GM23338 (cell line): ENCODE measurements at regions not wholly inside any gene's neighbourhood (a gene's known extent, or its start where the extent isn't known, plus 50 kb on each side); places are given as distances from the start of the nearest gene placed in this dataset.
A peak's percentile ranks its signal among the peaks of the same experiment; 100 is the strongest.

Experiments used
- ATAC-seq: fragments of 200-7000 bp; cut with Tn5 transposase; 3 replicates; pipeline ENCODE4 v1.9.1; 2020
- DNase-seq: peaks from one replicate; pipeline ENCODE4 v3.0.0-alpha.2; 2015; ENCODE audit warnings: low spot score
- H2AFZ ChIP-seq: fragments of 200-600 bp; sonication (generic); 2 replicates; pipeline ENCODE4 v1.8.0; 2016; ENCODE audit warnings: antibody characterized with exemption, mild to moderate bottlenecking, moderate library complexity
- H3F3A ChIP-seq: fragments of 200-600 bp; sonication (generic); replicated peaks from 2 replicates; pipeline ENCODE4 v1.8.0; 2017; ENCODE audit warnings: antibody characterized with exemption, mixed run types, low read depth
- H3K27ac ChIP-seq: fragments of 200-600 bp; sonication (generic); 2 replicates; pipeline ENCODE4 v1.6.1; 2016; ENCODE audit warnings: low read depth
- H3K27me3 ChIP-seq: fragments of 200-600 bp; sonication (generic); 2 replicates; pipeline ENCODE4 v1.8.0; 2016; ENCODE audit warnings: mild to moderate bottlenecking, mixed run types, moderate library complexity; ENCODE audit not compliant: insufficient read depth
- H3K36me3 ChIP-seq: fragments of 200-600 bp; sonication (generic); 2 replicates; pipeline ENCODE4 v1.8.0; 2016; ENCODE audit warnings: mild to moderate bottlenecking; ENCODE audit not compliant: insufficient read depth
- H3K4me1 ChIP-seq: fragments of 200-600 bp; sonication (generic); 2 replicates; pipeline ENCODE4 v1.8.0; 2016; ENCODE audit warnings: mild to moderate bottlenecking, moderate library complexity; ENCODE audit not compliant: insufficient read depth
- H3K4me2 ChIP-seq: fragments of 200-600 bp; sonication (generic); 2 replicates; pipeline ENCODE4 v1.7.1; 2017; ENCODE audit warnings: mixed run types
- H3K4me3 ChIP-seq: fragments of 200-600 bp; sonication (generic); 2 replicates; pipeline ENCODE4 v1.6.1; 2016; ENCODE audit warnings: mixed run types
- H3K79me2 ChIP-seq: fragments of 200-600 bp; sonication (generic); replicated peaks from 2 replicates; pipeline ENCODE4 v1.8.0; 2017; ENCODE audit warnings: mild to moderate bottlenecking; ENCODE audit not compliant: insufficient read depth
- H3K9me2 ChIP-seq: fragments of 200-600 bp; sonication (generic); 2 replicates; pipeline ENCODE4 v1.8.0; 2017; ENCODE audit not compliant: insufficient read depth
- H4K20me1 ChIP-seq: fragments of 200-600 bp; sonication (generic); replicated peaks from 2 replicates; pipeline ENCODE4 v1.8.0; 2017; ENCODE audit warnings: mild to moderate bottlenecking; ENCODE audit not compliant: insufficient read depth
- H3K27ac Mint-ChIP-seq: 2 replicates; pipeline ENCODE4 v1.8.0; 2020; ENCODE audit warnings: inconsistent platforms, mild to moderate bottlenecking, moderate library complexity, mixed read lengths
- H3K27me3 Mint-ChIP-seq: 3 replicates; pipeline ENCODE4 v1.8.0; 2022; ENCODE audit warnings: low read depth, mild to moderate bottlenecking, moderate library complexity, mixed read lengths, inconsistent platforms; ENCODE audit not compliant: insufficient read depth, poor library complexity
- H3K36me3 Mint-ChIP-seq: 3 replicates; pipeline ENCODE4 v1.8.0; 2021; ENCODE audit warnings: low read depth, mild to moderate bottlenecking, inconsistent platforms, moderate library complexity, mixed read lengths
- H3K4me1 Mint-ChIP-seq: 3 replicates; pipeline ENCODE4 v1.8.0; 2020; ENCODE audit warnings: mild to moderate bottlenecking, inconsistent platforms, mixed read lengths
- H3K4me3 Mint-ChIP-seq: 3 replicates; pipeline ENCODE4 v1.8.0; 2021; ENCODE audit warnings: moderate library complexity, mild to moderate bottlenecking, inconsistent platforms, mixed read lengths
- H3K9me3 Mint-ChIP-seq: 3 replicates; pipeline ENCODE4 v1.8.0; 2020; ENCODE audit warnings: moderate library complexity, mild to moderate bottlenecking, inconsistent platforms, mixed read lengths
- CREB1 ChIP-seq: fragments of 250-450 bp; sonication (Bioruptor Pico); IDR thresholded peaks from 2 replicates; pipeline ENCODE4 v1.5.0; 2020; ENCODE audit warnings: low read depth, mild to moderate bottlenecking, moderate library complexity
- EZH2 ChIP-seq: fragments of 200-600 bp; sonication (generic); IDR thresholded peaks from one replicate; pipeline ENCODE4 v1.8.0; 2017; ENCODE audit warnings: antibody characterized with exemption, mild to moderate bottlenecking, low read depth; ENCODE audit not compliant: unreplicated experiment
- EZH2phosphoT487 ChIP-seq: fragments of 200-600 bp; sonication (generic); IDR thresholded peaks from one replicate; pipeline ENCODE4 v1.8.1; 2018; ENCODE audit warnings: antibody characterized with exemption; ENCODE audit not compliant: unreplicated experiment
- JUNB ChIP-seq: IDR thresholded peaks from one replicate; pipeline ENCODE4 v1.6.1; 2016; ENCODE audit warnings: antibody characterized with exemption; ENCODE audit not compliant: unreplicated experiment
- NANOG ChIP-seq: IDR thresholded peaks from 2 replicates; pipeline ENCODE4 v1.6.1; 2016; ENCODE audit warnings: antibody characterized with exemption, borderline replicate concordance
- POLR2AphosphoS5 ChIP-seq: IDR thresholded peaks from 2 replicates; pipeline ENCODE4 v1.6.1; 2016; ENCODE audit warnings: antibody characterized with exemption, low read depth
- REST ChIP-seq: IDR thresholded peaks from one replicate; pipeline ENCODE4 v1.6.1; 2018; ENCODE audit warnings: antibody characterized with exemption; ENCODE audit not compliant: unreplicated experiment
- STAT1 ChIP-seq: IDR thresholded peaks from one replicate; pipeline ENCODE4 v1.6.1; 2016; ENCODE audit warnings: antibody characterized with exemption; ENCODE audit not compliant: unreplicated experiment
- ZNF114 ChIP-seq: fragments of 250-450 bp; sonication (Bioruptor Pico); IDR thresholded peaks from 2 replicates; pipeline ENCODE4 v1.5.0; 2020; ENCODE audit warnings: mild to moderate bottlenecking, moderate library complexity
- ZNF331 ChIP-seq: fragments of 250-450 bp; sonication (Bioruptor Pico); IDR thresholded peaks from 2 replicates; pipeline ENCODE4 v1.5.0; 2020; ENCODE audit warnings: low read depth, mild to moderate bottlenecking, moderate library complexity
- TF ChIP-seq, protein P1 (sequence below): IDR thresholded peaks from 2 replicates; pipeline ENCODE4 v1.6.1; 2016; ENCODE audit warnings: antibody characterized with exemption
- TF ChIP-seq, protein P2 (sequence below), 2 experiments: fragments of 200-600 bp in 1 of 2; sonication (generic) in 1 of 2; conservative IDR thresholded peaks; 2 replicates each; pipeline versions ENCODE4 v1.5.1 to v1.6.1; 2016 to 2017; ENCODE audit warnings: antibody characterized with exemption in 2 of 2, low read depth in 2 of 2, mild to moderate bottlenecking in 2 of 2, moderate library complexity in 1 of 2
- TF ChIP-seq, protein P3 (sequence below): fragments of 250-450 bp; sonication (Bioruptor Pico); IDR thresholded peaks from 2 replicates; pipeline ENCODE4 v1.5.0; 2020; ENCODE audit warnings: mild to moderate bottlenecking, moderate library complexity

DNA sequence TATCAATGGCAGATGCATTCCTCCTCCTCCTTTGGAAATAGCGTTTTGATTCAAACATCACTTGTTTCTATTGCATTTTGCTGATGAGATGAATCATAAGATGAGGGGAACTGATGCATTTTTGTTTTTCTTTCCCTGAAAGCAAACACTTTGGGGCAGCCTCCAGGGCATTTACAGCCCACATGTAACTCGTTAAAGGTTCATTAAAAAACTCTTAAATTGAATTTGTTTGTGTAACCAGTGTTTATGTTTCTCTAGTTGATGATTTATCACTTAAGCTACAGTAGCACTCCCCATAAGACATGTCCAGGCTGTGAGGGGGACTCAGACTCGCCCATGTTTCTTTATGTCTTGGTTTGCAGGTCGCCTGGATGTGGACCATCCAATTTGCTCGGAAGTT, 246.1 kb upstream of the ANKH start:
- no peak overlapping the region for H3K4me2 ChIP-seq
- peak overlapping the region; percentile 6; the same call in 1 of the 2 replicates for H2AFZ ChIP-seq
- H3K4me1 ChIP-seq, result no peaks in the 10 kb centered on the region
- H4K20me1 ChIP-seq, result no peaks in the 10 kb centered on the region
- Mint-ChIP-seq H3K27me3 (no peaks in the 10 kb centered on the region), H3K9me3 (peaks cover 10% of the 10 kb centered on the region), H3K4me3 (no peak overlapping the region), H3K27ac (no peak overlapping the region), H3K36me3 (peaks cover 9% of the 10 kb centered on the region; the same call in 2 of the 3 replicates), H3K4me1 (no peaks in the 10 kb centered on the region)
- no peaks in the 10 kb centered on the region for H3F3A ChIP-seq
- H3K27me3 ChIP-seq, result no peaks in the 10 kb centered on the region
- TF ChIP-seq, protein P1, sequence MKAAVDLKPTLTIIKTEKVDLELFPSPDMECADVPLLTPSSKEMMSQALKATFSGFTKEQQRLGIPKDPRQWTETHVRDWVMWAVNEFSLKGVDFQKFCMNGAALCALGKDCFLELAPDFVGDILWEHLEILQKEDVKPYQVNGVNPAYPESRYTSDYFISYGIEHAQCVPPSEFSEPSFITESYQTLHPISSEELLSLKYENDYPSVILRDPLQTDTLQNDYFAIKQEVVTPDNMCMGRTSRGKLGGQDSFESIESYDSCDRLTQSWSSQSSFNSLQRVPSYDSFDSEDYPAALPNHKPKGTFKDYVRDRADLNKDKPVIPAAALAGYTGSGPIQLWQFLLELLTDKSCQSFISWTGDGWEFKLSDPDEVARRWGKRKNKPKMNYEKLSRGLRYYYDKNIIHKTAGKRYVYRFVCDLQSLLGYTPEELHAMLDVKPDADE, result no peak
- no peak for TF ChIP-seq STAT1
- TF ChIP-seq ZNF331 (CRISPR knock-in tag), result no peak
- TF ChIP-seq REST, result no peak
- TF ChIP-seq JUNB, result no peak
- no peak for TF ChIP-seq CREB1 (CRISPR knock-in tag)
- TF ChIP-seq EZH2phosphoT487, result no peak
- TF ChIP-seq NANOG, result no peak
- TF ChIP-seq, protein P2, sequence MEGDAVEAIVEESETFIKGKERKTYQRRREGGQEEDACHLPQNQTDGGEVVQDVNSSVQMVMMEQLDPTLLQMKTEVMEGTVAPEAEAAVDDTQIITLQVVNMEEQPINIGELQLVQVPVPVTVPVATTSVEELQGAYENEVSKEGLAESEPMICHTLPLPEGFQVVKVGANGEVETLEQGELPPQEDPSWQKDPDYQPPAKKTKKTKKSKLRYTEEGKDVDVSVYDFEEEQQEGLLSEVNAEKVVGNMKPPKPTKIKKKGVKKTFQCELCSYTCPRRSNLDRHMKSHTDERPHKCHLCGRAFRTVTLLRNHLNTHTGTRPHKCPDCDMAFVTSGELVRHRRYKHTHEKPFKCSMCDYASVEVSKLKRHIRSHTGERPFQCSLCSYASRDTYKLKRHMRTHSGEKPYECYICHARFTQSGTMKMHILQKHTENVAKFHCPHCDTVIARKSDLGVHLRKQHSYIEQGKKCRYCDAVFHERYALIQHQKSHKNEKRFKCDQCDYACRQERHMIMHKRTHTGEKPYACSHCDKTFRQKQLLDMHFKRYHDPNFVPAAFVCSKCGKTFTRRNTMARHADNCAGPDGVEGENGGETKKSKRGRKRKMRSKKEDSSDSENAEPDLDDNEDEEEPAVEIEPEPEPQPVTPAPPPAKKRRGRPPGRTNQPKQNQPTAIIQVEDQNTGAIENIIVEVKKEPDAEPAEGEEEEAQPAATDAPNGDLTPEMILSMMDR (conservative IDR thresholded peaks at IDR 0.05; ENCODE audit: low read depth in 2 of 2), result no peak
- TF ChIP-seq, protein P3, sequence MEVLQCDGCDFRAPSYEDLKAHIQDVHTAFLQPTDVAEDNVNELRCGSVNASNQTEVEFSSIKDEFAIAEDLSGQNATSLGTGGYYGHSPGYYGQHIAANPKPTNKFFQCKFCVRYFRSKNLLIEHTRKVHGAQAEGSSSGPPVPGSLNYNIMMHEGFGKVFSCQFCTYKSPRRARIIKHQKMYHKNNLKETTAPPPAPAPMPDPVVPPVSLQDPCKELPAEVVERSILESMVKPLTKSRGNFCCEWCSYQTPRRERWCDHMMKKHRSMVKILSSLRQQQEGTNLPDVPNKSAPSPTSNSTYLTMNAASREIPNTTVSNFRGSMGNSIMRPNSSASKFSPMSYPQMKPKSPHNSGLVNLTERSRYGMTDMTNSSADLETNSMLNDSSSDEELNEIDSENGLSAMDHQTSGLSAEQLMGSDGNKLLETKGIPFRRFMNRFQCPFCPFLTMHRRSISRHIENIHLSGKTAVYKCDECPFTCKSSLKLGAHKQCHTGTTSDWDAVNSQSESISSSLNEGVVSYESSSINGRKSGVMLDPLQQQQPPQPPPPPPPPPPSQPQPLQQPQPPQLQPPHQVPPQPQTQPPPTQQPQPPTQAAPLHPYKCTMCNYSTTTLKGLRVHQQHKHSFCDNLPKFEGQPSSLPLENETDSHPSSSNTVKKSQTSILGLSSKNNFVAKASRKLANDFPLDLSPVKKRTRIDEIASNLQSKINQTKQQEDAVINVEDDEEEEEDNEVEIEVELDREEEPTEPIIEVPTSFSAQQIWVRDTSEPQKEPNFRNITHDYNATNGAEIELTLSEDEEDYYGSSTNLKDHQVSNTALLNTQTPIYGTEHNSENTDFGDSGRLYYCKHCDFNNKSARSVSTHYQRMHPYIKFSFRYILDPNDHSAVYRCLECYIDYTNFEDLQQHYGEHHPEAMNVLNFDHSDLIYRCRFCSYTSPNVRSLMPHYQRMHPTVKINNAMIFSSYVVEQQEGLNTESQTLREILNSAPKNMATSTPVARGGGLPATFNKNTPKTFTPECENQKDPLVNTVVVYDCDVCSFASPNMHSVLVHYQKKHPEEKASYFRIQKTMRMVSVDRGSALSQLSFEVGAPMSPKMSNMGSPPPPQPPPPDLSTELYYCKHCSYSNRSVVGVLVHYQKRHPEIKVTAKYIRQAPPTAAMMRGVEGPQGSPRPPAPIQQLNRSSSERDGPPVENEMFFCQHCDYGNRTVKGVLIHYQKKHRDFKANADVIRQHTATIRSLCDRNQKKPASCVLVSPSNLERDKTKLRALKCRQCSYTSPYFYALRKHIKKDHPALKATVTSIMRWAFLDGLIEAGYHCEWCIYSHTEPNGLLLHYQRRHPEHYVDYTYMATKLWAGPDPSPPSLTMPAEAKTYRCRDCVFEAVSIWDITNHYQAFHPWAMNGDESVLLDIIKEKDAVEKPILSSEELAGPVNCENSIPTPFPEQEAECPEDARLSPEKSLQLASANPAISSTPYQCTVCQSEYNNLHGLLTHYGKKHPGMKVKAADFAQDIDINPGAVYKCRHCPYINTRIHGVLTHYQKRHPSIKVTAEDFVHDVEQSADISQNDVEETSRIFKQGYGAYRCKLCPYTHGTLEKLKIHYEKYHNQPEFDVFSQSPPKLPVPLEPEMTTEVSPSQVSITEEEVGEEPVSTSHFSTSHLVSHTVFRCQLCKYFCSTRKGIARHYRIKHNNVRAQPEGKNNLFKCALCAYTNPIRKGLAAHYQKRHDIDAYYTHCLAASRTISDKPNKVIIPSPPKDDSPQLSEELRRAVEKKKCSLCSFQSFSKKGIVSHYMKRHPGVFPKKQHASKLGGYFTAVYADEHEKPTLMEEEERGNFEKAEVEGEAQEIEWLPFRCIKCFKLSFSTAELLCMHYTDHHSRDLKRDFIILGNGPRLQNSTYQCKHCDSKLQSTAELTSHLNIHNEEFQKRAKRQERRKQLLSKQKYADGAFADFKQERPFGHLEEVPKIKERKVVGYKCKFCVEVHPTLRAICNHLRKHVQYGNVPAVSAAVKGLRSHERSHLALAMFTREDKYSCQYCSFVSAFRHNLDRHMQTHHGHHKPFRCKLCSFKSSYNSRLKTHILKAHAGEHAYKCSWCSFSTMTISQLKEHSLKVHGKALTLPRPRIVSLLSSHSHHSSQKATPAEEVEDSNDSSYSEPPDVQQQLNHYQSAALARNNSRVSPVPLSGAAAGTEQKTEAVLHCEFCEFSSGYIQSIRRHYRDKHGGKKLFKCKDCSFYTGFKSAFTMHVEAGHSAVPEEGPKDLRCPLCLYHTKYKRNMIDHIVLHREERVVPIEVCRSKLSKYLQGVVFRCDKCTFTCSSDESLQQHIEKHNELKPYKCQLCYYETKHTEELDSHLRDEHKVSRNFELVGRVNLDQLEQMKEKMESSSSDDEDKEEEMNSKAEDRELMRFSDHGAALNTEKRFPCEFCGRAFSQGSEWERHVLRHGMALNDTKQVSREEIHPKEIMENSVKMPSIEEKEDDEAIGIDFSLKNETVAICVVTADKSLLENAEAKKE (CRISPR knock-in tag), result no peak
- no peak for TF ChIP-seq EZH2
- no peak for TF ChIP-seq POLR2AphosphoS5
- no peak for TF ChIP-seq ZNF114 (CRISPR knock-in tag)
- peaks cover 11% of the 10 kb centered on the region for H3K9me2 ChIP-seq
- ATAC-seq, result no peak
- H3K79me2 ChIP-seq, result no peaks in the 10 kb centered on the region
- no peak for DNase-seq
- H3K4me3 ChIP-seq, result no peak overlapping the region
- no peaks in the 10 kb centered on the region for H3K36me3 ChIP-seq
- H3K27ac ChIP-seq, result no peak overlapping the region
